ENCODE measurements at regions not wholly inside any gene's neighbourhood (a gene's known extent, or its start where the extent isn't known, plus 50 kb on each side); places are given as distances from the start of the nearest gene placed in this dataset.
"Not testable (repeated sequence)": the region's sequence is repeated elsewhere in the genome, so short reads cannot be mapped to it uniquely, and the experiment has no call there.

- TF ChIP-seq EP300 (IDR thresholded peaks at IDR 0.05) = no peak
- TF ChIP-seq POLR2A (IDR thresholded peaks at IDR 0.05) = no peak
- no peak for TF ChIP-seq CTCF (IDR thresholded peaks at IDR 0.05)
- H3K4me3 ChIP-seq = no peak overlapping the region
- no peaks in the 10 kb centered on the region for H3K27me3 ChIP-seq
- H3K36me3 ChIP-seq = no peaks in the 10 kb centered on the region
- H3K9me3 ChIP-seq = no peaks in the 10 kb centered on the region
- 59 to 61% methylated on average over 3 of the region's 3 CpGs for WGBS, 2 donors
- no peak overlapping the region for H3K27ac ChIP-seq
- no peaks in the 10 kb centered on the region for H3K4me1 ChIP-seq
- DNase-seq (ENCODE audit: low spot score in 2 of 2) = no peak
Observed at GRCh38 chr3:24006-24405, 172.6 kb upstream of the CHL1 start.

DNA sequence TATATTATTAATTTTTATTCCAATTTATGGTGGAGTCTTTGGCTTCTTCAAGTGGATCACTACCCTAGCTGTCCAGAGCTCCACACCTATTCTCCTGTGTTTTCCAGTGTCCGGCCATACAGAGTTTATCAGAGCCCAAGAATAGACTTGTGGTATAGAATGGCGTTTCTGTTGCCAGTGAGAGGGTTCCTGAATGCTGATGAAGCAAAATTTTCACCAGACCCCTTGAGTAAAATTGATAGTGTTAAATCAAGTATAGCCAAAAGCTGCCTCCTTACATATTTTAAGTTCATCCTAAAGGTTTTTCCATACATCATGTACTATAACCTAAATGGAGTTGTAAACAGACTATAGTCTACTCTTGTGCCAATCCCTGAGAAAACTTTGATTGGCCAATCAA lies 171.5 kb upstream of the CHL1 start:
- Histone ChIP-seq H3K9me3 (no peaks in the 10 kb centered on the region), H3K27ac (no peak overlapping the region), H3K4me3 (no peak overlapping the region), H3K4me1 (no peaks in the 10 kb centered on the region), H3K36me3 (no peaks in the 10 kb centered on the region), H3K27me3 (no peaks in the 10 kb centered on the region)
- DNase-seq (ENCODE audit: low spot score in 2 of 2) = no peak
- TF ChIP-seq POLR2A (IDR thresholded peaks at IDR 0.05) (no peak), CTCF (IDR thresholded peaks at IDR 0.05) (no peak), EP300 (IDR thresholded peaks at IDR 0.05) (no peak)
- WGBS, 2 donors = 57 to 74% methylated on average over 2 of the region's 2 CpGs

DNA sequence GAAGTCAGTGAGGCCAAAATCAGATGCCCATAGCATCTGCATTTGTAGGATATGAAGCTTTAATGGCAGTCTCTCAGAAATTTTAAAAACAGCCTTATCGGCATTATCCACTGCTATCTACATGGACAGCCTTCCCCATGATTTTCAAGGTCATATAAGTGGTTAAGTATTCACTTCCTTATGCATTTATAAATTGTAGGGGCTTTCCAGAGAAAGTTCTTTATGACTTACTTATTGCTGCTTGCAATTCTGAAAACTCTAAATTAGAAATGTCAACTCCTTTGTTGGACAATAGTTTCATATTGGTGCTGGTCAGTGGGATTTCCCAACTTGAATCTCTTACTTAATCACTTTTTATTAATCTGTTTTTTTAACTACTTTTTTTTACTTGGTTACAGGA lies 160.6 kb upstream of the CHL1 start:
- DNase-seq (ENCODE audit: low spot score in 2 of 2); H3K9me3 ChIP-seq; H3K4me1 ChIP-seq; H3K27me3 ChIP-seq; H3K4me3 ChIP-seq; H3K36me3 ChIP-seq; H3K27ac ChIP-seq: not testable (repeated sequence)
- WGBS, 2 donors = 81 to 85% methylated on average over 1 of the region's 1 CpG

- H3K27me3 ChIP-seq; H3K9me3 ChIP-seq; H3K27ac ChIP-seq; H3K4me1 ChIP-seq; H3K4me3 ChIP-seq; H3K36me3 ChIP-seq; DNase-seq (ENCODE audit: low spot score in 2 of 2): not testable (repeated sequence)
- peak; percentile 29 to 65 (median 46) for TF ChIP-seq CTCF (IDR thresholded peaks at IDR 0.05)
- WGBS, 2 donors = 42 to 47% methylated on average over 9 of the region's 9 CpGs
Observed at GRCh38 chr3:42871-43744, 153.5 kb upstream of the CHL1 start.

GRCh38 chr3:44028-44676 lies 152.4 kb upstream of the CHL1 start:
- Histone ChIP-seq H3K4me3 (no peak overlapping the region), H3K9me3 (no peaks in the 10 kb centered on the region), H3K27ac (no peak overlapping the region), H3K27me3 (no peaks in the 10 kb centered on the region), H3K36me3 (no peaks in the 10 kb centered on the region), H3K4me1 (peaks cover 0 to 4% (median 0%) of the 10 kb centered on the region in 4 donors)
- TF ChIP-seq CTCF (IDR thresholded peaks at IDR 0.05) = no peak
- no peak for TF ChIP-seq EP300 (IDR thresholded peaks at IDR 0.05)
- TF ChIP-seq POLR2A (IDR thresholded peaks at IDR 0.05) = no peak
- no peak for DNase-seq (ENCODE audit: low spot score in 2 of 2)
- WGBS, 2 donors = 58 to 71% methylated on average over 9 of the region's 9 CpGs

- DNase-seq (ENCODE audit: low spot score in 2 of 2); H3K4me3 ChIP-seq; H3K9me3 ChIP-seq; H3K27me3 ChIP-seq; H3K27ac ChIP-seq; H3K36me3 ChIP-seq; H3K4me1 ChIP-seq: not testable (repeated sequence)
- WGBS, 2 donors = 73 to 81% methylated on average over 5 of the region's 5 CpGs
Observed at GRCh38 chr3:44941-45340, 151.6 kb upstream of the CHL1 start.
